Bronchial epithelial cell (primary cell): ENCODE measurements at regions not wholly inside any gene's neighbourhood (a gene's known extent, or its start where the extent isn't known, plus 50 kb on each side); places are given as distances from the start of the nearest gene placed in this dataset.

Source experiments
- DNase-seq: peaks from one replicate; pipeline ENCODE4 v3.0.0-alpha.2; 2010; ENCODE audit warnings: low read depth
- FAIRE-seq: peaks from 2 replicates; lab custom pipeline; 2011; peaks lifted over from hg19 to GRCh38; lab: Jason Lieb, UNC
- H3K27me3 ChIP-seq: 2 replicates; pipeline ENCODE4 v1.5.1; 2011; ENCODE audit warnings: low read length; ENCODE audit not compliant: control insufficient read depth, insufficient read depth
- H3K36me3 ChIP-seq: 2 replicates; pipeline ENCODE4 v1.5.1; 2011; ENCODE audit warnings: low read length; ENCODE audit not compliant: control insufficient read depth, insufficient read depth
- H3K4me3 ChIP-seq: 2 replicates; pipeline ENCODE4 v1.5.1; 2011; ENCODE audit warnings: mild to moderate bottlenecking, low read depth, low read length, control low read depth
- TF ChIP-seq, protein P1 (sequence below): IDR thresholded peaks from 2 replicates; pipeline ENCODE4 v1.5.1; 2011; ENCODE audit warnings: mild to moderate bottlenecking, moderate library complexity, low read length, control low read depth, inconsistent platforms; ENCODE audit not compliant: insufficient read depth, severe bottlenecking

DNA sequence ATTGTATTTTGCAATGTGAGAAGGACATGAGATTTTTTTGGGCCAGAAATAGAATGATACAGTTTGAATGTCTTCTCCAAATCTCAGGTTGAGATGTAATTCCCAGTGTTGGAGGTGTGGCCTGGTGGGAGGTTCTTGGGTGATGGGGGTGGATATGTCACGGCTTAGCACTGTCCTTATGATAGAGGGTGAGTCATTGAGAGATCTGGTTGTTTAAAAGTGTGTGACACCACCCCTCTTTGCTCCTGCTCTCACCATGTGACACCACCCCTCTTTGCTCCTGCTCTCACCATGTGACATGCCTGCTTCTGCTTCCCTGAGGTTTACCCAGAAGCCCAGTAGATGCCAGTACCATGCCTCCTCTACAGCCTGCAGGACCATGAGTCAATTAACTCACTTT, 1226.9 kb downstream of the PCDH7 start:
- TF ChIP-seq, protein P1, sequence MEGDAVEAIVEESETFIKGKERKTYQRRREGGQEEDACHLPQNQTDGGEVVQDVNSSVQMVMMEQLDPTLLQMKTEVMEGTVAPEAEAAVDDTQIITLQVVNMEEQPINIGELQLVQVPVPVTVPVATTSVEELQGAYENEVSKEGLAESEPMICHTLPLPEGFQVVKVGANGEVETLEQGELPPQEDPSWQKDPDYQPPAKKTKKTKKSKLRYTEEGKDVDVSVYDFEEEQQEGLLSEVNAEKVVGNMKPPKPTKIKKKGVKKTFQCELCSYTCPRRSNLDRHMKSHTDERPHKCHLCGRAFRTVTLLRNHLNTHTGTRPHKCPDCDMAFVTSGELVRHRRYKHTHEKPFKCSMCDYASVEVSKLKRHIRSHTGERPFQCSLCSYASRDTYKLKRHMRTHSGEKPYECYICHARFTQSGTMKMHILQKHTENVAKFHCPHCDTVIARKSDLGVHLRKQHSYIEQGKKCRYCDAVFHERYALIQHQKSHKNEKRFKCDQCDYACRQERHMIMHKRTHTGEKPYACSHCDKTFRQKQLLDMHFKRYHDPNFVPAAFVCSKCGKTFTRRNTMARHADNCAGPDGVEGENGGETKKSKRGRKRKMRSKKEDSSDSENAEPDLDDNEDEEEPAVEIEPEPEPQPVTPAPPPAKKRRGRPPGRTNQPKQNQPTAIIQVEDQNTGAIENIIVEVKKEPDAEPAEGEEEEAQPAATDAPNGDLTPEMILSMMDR: no peak
- DNase-seq: peak; percentile 21
- no peak for FAIRE-seq
- Histone ChIP-seq H3K36me3 (no peaks in the 10 kb centered on the region), H3K27me3 (no peaks in the 10 kb centered on the region), H3K4me3 (no peak overlapping the region)

DNA sequence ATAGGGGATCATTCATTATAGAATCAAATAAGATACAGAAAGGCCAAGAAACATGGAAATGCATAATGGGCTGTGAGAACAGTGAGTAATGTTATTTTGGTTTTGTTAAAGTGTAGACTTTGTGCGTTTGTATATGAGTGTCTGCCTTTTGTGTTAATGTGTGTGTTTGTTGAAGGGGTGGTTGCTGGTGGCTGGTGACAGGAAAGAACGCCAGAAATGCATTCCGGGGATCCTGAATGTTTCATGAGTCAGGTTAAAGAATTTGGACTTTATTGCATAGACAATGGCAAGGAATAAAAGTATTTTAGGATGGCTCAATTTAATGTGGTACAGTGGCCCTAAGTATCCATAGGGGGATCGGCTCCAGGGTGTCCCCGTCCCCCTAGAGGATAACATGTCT, 1228.9 kb downstream of the PCDH7 start:
- DNase-seq (no peak), FAIRE-seq (no peak)
- TF ChIP-seq, protein P1: no peak
- Histone ChIP-seq H3K27me3 (no peaks in the 10 kb centered on the region), H3K4me3 (no peak overlapping the region), H3K36me3 (no peaks in the 10 kb centered on the region)

DNA sequence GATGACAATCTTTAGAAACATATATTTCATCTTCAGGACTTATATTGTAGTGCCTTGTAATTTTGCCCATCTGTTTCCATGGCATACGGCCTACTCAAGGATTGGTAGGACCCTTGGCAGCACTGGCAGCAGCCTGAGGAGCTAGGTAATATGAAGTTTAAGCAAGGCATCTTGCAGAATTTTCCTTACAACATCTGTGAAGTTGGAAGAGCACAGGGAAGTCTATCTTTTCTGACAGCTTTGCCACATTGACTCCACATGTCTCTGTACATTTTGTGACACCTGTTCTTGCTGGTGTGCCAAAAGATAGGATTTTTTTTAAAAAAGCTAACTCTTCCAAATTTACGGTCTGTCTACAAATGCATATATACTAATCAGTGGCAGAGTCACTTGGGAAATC, 1235.2 kb downstream of the PCDH7 start:
- no peaks in the 10 kb centered on the region for H3K36me3 ChIP-seq
- no peak for FAIRE-seq
- TF ChIP-seq, protein P1: no peak
- H3K4me3 ChIP-seq: no peak overlapping the region
- no peaks in the 10 kb centered on the region for H3K27me3 ChIP-seq
- DNase-seq: no peak

DNA sequence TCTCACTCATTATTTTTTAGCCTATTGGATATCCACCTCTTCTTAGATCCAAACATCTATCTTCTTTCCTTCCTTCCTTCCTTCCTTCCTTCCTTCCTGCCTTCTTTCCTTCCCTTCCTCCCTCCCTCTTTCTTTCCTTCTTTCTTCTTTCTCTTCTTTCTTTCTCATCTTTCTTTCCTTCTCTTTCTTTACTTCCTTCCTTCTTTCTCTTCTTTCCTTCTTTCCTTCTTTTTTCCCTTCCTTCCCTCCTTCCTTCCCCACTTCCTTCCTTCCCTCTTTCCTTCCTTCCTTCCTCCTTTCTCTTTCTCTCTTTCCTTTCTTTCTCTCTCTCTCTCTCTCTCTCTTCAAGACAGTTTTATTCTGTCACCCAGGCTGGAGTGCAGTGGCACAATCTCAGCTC, 1239.8 kb downstream of the PCDH7 start:
- FAIRE-seq: no peak
- no peak overlapping the region for H3K4me3 ChIP-seq

DNA sequence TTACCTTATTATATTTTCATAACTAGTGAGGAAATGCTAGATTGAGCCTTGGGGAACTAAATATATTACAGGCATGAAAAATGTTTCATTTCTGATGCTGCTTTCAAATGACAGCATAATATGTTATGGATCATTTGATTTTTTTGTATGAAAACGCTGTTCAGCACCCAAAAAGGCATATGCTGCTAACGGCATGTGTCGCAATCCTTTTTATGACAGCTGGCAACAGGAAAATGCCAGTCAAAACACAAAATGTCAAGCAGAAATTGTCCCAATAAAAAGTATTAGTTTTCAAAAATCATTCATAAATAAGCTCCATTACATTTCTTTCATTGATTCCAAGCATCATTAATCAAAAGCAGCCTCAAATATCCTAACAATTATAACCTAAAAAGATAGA, 1244.5 kb downstream of the PCDH7 start:
- FAIRE-seq (no peak), DNase-seq (no peak)
- Histone ChIP-seq H3K27me3 (no peaks in the 10 kb centered on the region), H3K36me3 (no peaks in the 10 kb centered on the region), H3K4me3 (no peak overlapping the region)
- TF ChIP-seq, protein P1: no peak

More for the DNA sequence above, 1239.8 kb downstream of the PCDH7 start:
- Histone ChIP-seq H3K27me3 (no peaks in the 10 kb centered on the region), H3K36me3 (no peaks in the 10 kb centered on the region)
- TF ChIP-seq, protein P1: no peak
- DNase-seq: no peak

GRCh38 chr4:31968842-31969241, 1248.7 kb downstream of the PCDH7 start:
- H3K27me3 ChIP-seq: no peaks in the 10 kb centered on the region
- no peak for DNase-seq
- H3K4me3 ChIP-seq: no peak overlapping the region
- TF ChIP-seq, protein P1: no peak
- H3K36me3 ChIP-seq: no peaks in the 10 kb centered on the region
- no peak for FAIRE-seq
